GM18498 (cell line): ENCODE measurements at regions not wholly inside any gene's neighbourhood (a gene's known extent, or its start where the extent isn't known, plus 50 kb on each side); places are given as distances from the start of the nearest gene placed in this dataset.
"Not testable (repeated sequence)": the region's sequence is repeated elsewhere in the genome, so short reads cannot be mapped to it uniquely, and the experiment has no call there.

ENCODE experiments used
- ATAC-seq: cut with Tn5 transposase; IDR thresholded peaks from one replicate; pipeline ENCODE4 v1.9.1; 2021; ENCODE audit warnings: mild to moderate bottlenecking, moderate library complexity; ENCODE audit not compliant: unreplicated experiment

- no peak for ATAC-seq
These were observed 476.6 kb downstream of the SETD4 start for GRCh38 chr21:35583566-35584216.

GRCh38 chr21:35582731-35583130 is 477.6 kb downstream of the SETD4 start:
- no peak for ATAC-seq

DNA sequence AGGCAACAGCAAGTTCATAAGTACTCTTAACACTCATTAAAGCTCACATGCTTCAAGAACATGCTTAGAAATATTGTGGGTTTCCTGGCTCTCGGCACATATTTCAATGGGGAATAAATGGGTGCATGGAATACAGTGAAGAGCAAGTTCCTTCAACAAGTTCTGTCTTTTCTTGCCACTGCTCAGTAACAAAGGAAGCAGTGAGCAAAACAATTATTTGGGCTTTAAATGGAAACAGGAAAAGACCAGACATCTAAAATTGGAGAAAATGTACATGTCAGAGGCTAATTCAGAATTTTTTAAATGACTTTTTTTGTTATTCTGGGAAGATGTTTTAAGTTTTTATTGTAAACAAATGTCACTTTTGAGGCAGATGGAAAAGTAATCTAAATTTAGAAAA is 478.7 kb downstream of the SETD4 start:
- ATAC-seq = no peak

DNA sequence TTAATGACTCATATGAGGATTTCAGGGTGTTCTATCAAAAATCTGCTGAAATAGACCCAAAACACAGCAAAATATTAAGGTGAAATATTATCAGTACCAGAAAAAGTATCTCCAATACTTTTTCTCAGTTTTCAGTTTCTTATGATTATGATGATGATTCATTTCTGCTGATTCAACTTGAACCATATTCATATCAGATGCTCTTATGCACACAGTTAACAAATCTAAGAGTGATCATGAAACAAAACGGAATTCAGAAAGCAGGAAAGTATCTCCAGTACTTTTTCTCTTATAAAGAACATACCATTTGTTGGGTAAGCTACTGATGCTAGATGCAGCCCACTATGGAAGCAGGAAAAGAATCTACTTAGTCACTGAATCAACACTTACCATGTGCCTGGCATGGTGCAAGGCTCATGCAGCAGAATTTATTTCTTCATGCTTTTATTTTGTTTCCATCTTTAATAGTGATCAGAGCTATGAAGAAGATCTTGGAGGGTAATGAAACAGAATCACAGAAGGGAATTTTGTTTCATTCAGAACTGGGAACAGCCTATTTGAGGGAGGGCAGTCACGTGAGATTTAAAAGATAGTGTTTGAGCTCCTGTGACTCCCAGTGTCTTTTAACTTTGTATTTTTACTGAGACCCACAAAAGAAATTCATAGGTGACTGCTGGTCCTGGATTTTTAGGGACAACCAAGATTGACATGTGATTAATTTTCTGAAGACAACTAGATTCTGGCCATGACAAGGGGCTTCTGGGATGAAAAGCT is 480.6 kb downstream of the SETD4 start:
- ATAC-seq = no peak

DNA sequence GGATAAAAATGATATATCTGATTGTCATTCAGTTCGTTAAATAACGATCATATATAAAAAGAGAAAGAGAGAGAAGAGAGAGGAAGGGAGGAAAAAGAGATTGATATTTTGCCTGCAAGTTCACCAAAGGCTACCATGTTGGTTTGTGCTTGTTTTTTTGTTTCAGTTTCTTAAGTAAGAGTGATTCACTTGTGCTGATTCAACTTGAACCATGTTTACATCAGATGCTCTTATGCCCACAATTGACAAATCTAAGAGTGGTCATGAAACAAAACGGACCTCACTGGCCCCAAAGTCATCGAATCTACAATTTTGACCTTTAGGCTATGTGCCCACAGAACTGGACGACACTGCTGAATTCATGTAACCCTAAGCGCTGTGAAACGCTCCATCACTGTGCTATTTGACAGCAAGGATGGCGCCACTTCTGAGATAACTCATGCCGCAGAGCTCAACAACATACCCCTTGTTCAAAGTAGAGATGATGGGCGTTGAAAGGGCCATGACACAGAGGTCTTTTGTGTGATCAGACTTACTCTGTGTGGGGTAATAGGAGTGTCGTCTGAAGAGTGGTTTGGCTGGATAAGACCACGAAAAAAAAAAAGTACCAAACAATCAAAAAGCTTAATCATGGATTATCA is 481.4 kb downstream of the SETD4 start:
- no peak for ATAC-seq

DNA sequence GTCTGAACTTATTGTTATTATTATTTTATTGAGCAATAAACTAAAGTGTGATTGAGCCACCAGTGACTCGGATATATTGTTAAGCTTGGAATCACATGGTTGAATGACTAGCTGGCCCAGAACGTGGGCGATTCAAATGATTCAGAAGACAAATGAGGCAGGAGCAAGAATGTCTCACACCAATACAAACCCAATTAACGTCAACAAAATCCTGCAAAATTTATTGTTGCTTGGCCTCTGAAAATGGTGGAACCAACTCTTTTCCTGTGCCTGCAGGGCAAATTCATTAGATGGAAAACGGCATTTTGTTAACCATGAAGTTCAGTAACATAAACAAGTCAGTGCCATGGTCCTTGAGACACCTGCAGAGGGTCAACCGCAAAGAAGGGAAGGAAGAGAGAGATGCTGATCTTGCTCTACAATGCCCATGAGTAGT is 482.0 kb downstream of the SETD4 start:
- no peak for ATAC-seq

- ATAC-seq = no peak
These were observed 484.9 kb downstream of the SETD4 start for GRCh38 chr21:35575280-35575915.

DNA sequence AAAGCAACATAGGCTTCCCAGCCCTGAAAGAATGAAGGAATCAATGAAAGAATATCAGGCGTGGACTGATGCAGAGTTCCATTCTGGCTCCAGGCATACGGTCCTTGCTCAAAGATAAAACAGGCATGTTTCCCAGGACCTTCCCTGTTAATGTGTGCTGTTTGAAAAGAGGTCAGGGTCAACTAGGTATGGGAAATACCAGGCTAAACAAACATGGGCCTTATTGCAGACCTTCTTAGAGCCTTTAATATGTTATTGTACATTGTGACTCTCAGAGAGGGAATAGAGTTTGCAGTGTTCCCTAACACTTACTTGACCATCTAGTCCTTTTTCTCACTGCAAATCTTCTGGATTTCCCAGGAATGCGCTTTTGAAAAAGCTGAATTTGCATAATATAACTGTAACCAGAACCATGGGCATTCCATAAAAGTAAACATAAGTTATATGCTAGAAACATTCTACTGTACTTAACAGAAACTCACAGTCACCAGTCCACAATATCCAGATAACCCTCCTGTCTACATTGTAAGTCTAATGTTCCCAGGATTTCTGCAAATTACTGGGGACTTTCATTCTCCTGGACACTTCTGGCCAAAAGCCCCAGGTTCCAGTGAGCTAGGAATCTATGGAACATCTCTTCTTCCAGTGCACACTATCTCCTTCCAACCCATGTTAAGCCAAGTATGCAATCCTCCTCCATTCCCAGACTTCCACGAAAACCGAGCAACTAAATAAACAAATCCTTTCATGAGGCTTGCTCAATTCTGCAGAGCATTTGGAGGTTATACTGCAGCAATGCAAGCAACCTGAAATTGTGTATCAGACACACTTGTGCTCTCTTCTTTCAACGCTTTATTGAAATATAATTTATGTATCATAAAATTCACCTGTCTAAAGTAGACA is 486.6 kb downstream of the SETD4 start:
- ATAC-seq = no peak

- no peak for ATAC-seq
These were observed 488.4 kb downstream of the SETD4 start for GRCh38 chr21:35571910-35572309.

- ATAC-seq = no peak
These were observed 491.7 kb downstream of the SETD4 start for GRCh38 chr21:35568643-35569042.

GRCh38 chr21:35566874-35567273 is 493.5 kb downstream of the SETD4 start:
- ATAC-seq = no peak

DNA sequence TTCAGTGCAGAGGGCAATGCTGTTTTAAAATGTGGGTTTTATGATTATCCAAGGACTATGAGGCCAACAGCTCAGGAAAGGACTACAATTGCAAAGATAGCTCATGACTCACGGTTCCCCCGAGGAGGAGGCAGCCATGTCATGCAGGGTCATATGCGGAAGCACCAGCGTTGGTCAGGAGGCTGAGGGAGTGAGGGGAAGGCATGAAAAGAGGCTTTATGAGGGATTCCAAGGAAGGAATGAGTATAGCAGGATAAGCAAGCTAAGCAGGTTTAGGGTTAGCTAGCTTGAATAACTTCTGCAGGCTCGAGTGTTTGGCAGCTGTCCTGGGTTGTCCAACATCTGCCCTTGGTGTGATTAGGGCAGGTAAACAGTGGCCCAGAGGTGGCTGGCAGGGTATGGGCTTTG is 495.1 kb downstream of the SETD4 start:
- ATAC-seq = no peak

GRCh38 chr21:35563885-35564451 is 496.4 kb downstream of the SETD4 start:
- no peak for ATAC-seq

- no peak for ATAC-seq
These were observed 497.4 kb downstream of the SETD4 start for GRCh38 chr21:35562876-35563275.

DNA sequence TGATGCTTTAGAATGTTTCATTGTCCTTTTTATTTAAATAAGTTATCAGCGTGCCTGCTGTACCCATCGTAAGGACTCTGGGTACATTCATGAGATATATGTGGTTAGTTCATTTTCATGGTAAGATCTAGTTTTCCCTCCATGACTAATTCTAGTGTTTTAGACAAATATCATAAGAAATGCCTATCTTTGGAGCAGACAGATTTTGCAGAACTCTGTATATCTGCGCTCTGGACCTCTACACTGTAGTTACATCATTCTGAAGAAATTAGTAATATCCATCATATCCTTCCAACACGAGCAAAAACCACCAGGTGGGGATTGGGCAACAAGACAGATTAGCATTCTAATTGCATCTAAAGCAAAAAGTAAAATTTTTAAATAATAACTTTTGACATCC is 499.2 kb downstream of the SETD4 start:
- ATAC-seq = no peak

- ATAC-seq = no peak
These were observed 500.5 kb downstream of the SETD4 start for GRCh38 chr21:35559829-35560225.

GRCh38 chr21:35559128-35559828 is 501.0 kb downstream of the SETD4 start:
- ATAC-seq = no peak

- ATAC-seq = no peak
These were observed 503.8 kb downstream of the SETD4 start for GRCh38 chr21:35556536-35556935.

DNA sequence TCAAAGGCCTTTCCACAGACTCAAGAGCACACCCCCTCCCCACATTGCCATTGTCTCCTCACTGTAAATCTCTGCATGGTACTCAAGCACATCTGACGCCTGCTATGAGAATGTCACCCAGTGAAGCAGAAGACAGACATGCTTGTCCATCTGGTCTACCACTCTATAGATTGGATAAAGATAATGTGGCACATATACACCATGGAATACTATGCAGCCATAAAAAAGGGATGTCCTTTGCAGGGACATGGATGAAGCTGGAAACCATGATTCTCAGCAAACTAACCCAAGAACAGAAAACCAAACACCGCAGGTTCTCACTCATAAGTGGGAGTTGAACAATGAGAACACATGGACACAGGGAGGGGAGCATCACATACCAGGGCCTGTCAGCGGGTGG is 503.4 kb upstream of the RUNX1 start:
- ATAC-seq = not testable (repeated sequence)
